ENCODE measurements at regions not wholly inside any gene's neighbourhood (a gene's known extent, or its start where the extent isn't known, plus 50 kb on each side); places are given as distances from the start of the nearest gene placed in this dataset.

DNA sequence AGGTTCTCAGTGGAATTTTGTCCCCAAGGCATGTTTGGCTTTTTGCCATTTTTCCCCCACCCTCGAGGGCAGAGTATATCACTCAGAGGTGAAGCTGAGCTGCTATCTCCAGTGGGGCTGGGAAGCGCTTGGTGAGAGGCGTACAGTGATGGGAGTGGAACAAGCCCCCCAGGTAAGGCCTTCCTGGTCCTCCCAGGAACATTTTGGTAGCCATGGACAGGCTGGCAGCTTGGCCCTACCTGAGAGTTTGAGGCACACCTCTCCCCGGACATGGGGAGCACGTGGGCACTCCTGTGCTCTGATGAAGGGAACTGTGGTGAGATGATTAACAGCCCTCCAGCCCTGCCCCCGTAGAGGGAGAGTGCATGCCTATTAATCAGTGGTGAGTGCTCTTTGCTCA, 99.3 kb downstream of the C1QL2 start:
- no peaks in the 10 kb centered on the region for H3K9me2 ChIP-seq (ENCODE audit: insufficient read depth)
- H3K4me1 ChIP-seq (ENCODE audit: control insufficient read depth in 1 of 2, insufficient read depth in 2 of 2, low read length in 2 of 2): no peaks in the 10 kb centered on the region
- H2AFZ ChIP-seq (ENCODE audit: low read depth, low read length, poor library complexity, severe bottlenecking): no peak overlapping the region
- no TSS peak for BruUV-seq (replicated peaks)
- H3K79me2 ChIP-seq (ENCODE audit: insufficient read depth, low read length): no peaks in the 10 kb centered on the region
- no peak overlapping the region for H3K4me2 ChIP-seq (ENCODE audit: low read length)
- H3K27ac ChIP-seq (ENCODE audit: low read depth, low read length): no peak overlapping the region
- 0 out of 2 replicates have a peak, but pooled peaks cover 5% of the 10 kb centered on the region for H3K27me3 ChIP-seq (ENCODE audit: insufficient read depth, low read length)
- no peak for ATAC-seq
- intact Hi-C loops (cut with micrococcal nuclease): no loop called here
- H4K20me1 ChIP-seq (ENCODE audit: insufficient read depth): no peaks in the 10 kb centered on the region
- H3K36me3 ChIP-seq (ENCODE audit: control insufficient read depth in 1 of 2, insufficient read depth in 2 of 2, low read length in 2 of 2): no peaks in the 10 kb centered on the region
- POLR2A ChIA-PET: no interaction called here
- TF ChIP-seq ELF1 (IDR thresholded peaks at IDR 0.05; ENCODE audit: borderline replicate concordance, low read depth): no peak
- no peak for TF ChIP-seq EZH2phosphoT487 (IDR thresholded peaks at IDR 0.05; ENCODE audit: borderline replicate concordance)
- no peak for DNase-seq (ENCODE audit: low read depth, low spot score)
- no peak overlapping the region for H3K4me3 ChIP-seq (replicated peaks in 1 of 2; ENCODE audit: low read depth in 1 of 2, low read length in 2 of 2)
- H3K9me3 ChIP-seq (ENCODE audit: control insufficient read depth in 1 of 2, insufficient read depth in 1 of 2, low read depth in 1 of 2, low read length in 2 of 2): 0 out of 4 replicates have a peak, but pooled peaks cover 0 to 6% of the 10 kb centered on the region in 2 experiments
- RAD21 ChIA-PET (ENCODE audit: low non-redundant PET in 1 of 2, low total read pairs in 2 of 2, uncharacterized antibody in 2 of 2, unreplicated experiment in 2 of 2): no interaction called here
- H3K9ac ChIP-seq (ENCODE audit: low read length): no peak overlapping the region
- CTCF ChIA-PET: no interaction called here

DNA sequence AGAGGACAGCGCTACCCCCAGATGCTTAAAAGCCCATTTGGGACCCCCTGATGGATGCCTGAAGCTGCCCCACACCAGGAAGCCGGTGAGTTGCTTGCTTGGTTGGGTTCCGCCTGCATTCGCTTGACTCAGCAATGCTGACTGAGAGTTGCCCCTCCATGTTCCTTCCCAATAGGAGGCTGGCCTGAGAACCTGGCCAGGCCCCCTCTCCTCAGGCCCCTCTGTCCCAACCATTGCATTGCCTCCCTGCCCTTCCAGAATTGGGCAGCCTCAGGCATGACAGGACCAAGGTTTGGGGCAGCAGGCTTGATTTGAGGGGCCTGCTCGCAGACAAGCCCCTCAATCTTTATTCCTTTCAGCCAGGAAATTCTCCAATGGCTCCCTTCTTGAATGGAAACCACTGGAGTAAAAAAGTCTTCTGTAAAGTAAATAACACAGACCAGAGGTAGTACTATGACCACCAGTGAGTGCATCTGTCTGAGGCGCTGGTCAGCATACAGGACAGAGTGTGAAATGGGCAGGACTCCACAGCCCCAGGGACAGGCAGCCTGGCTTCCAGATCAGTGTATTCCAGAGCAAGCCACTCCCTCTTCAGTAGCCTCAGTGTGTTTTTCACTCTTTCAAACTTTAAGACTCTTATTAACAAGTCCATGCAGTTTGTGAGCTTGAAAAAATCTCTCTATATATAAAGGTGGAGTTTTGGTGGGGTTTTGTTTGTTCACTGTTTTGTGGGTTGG, 104.7 kb downstream of the C1QL2 start:
- no TSS peak for BruUV-seq (replicated peaks)
- RAD21 ChIA-PET (ENCODE audit: low non-redundant PET in 1 of 2, low total read pairs in 2 of 2, uncharacterized antibody in 2 of 2, unreplicated experiment in 2 of 2): no interaction called here
- Histone ChIP-seq H3K27me3 (ENCODE audit: insufficient read depth, low read length) (no peaks in the 10 kb centered on the region), H3K9me2 (ENCODE audit: insufficient read depth) (no peaks in the 10 kb centered on the region), H3K9me3 (ENCODE audit: control insufficient read depth in 1 of 2, insufficient read depth in 1 of 2, low read depth in 1 of 2, low read length in 2 of 2) (no peaks in the 10 kb centered on the region), H2AFZ (ENCODE audit: low read depth, low read length, poor library complexity, severe bottlenecking) (no peak overlapping the region), H4K20me1 (ENCODE audit: insufficient read depth) (no peaks in the 10 kb centered on the region), H3K4me3 (replicated peaks in 1 of 2; ENCODE audit: low read depth in 1 of 2, low read length in 2 of 2) (no peak overlapping the region), H3K79me2 (ENCODE audit: insufficient read depth, low read length) (no peaks in the 10 kb centered on the region), H3K4me2 (ENCODE audit: low read length) (no peak overlapping the region), H3K4me1 (ENCODE audit: control insufficient read depth in 1 of 2, insufficient read depth in 2 of 2, low read length in 2 of 2) (peaks cover 0 to 8% of the 10 kb centered on the region in 2 experiments; a peak in 1 of 4 replicates), H3K36me3 (ENCODE audit: control insufficient read depth in 1 of 2, insufficient read depth in 2 of 2, low read length in 2 of 2) (no peaks in the 10 kb centered on the region), H3K27ac (ENCODE audit: low read depth, low read length) (no peak overlapping the region), H3K9ac (ENCODE audit: low read length) (no peak overlapping the region)
- no peak for DNase-seq (ENCODE audit: low read depth, low spot score)
- intact Hi-C loops (cut with micrococcal nuclease): no loop called here
- TF ChIP-seq ZFX (IDR thresholded peaks at IDR 0.05): no peak
- no peak for TF ChIP-seq POLR2A (IDR thresholded peaks at IDR 0.05; ENCODE audit: borderline replicate concordance, extremely low read depth, insufficient read depth, insufficient read length)
- no peak for TF ChIP-seq TCF7L2 (IDR thresholded peaks at IDR 0.05; ENCODE audit: borderline replicate concordance, extremely low read depth, insufficient read depth, insufficient read length)
- TF ChIP-seq SRF (IDR thresholded peaks at IDR 0.05; ENCODE audit: low read depth): no peak
- TF ChIP-seq EGR1 (IDR thresholded peaks at IDR 0.05; ENCODE audit: low read depth): no peak
- TF ChIP-seq EZH2 (IDR thresholded peaks at IDR 0.05): no peak
- POLR2A ChIA-PET: no interaction called here
- ATAC-seq: no peak
- CTCF ChIA-PET: no interaction called here

Measured in HCT116 (cell line).